Glutamatergic neuron (in vitro differentiated cells): ENCODE measurements at regions not wholly inside any gene's neighbourhood (a gene's known extent, or its start where the extent isn't known, plus 50 kb on each side); places are given as distances from the start of the nearest gene placed in this dataset.

Experiments
- DNase-seq: peaks from one replicate; pipeline ENCODE4 v3.0.0; 2022
- H3K27ac Mint-ChIP-seq: one replicate; pipeline ENCODE4 v1.8.0; 2020; ENCODE audit warnings: mild to moderate bottlenecking, mixed read lengths, inconsistent platforms; ENCODE audit not compliant: unreplicated experiment
- H3K27me3 Mint-ChIP-seq: one replicate; pipeline ENCODE4 v1.8.0; 2020; ENCODE audit warnings: mild to moderate bottlenecking, moderate library complexity, mixed read lengths, inconsistent platforms; ENCODE audit not compliant: unreplicated experiment
- H3K36me3 Mint-ChIP-seq: one replicate; pipeline ENCODE4 v1.8.0; 2020; ENCODE audit warnings: mild to moderate bottlenecking, mixed read lengths, inconsistent platforms; ENCODE audit not compliant: unreplicated experiment
- H3K4me1 Mint-ChIP-seq: one replicate; pipeline ENCODE4 v1.8.0; 2020; ENCODE audit warnings: mild to moderate bottlenecking, low read depth, mixed read lengths, inconsistent platforms; ENCODE audit not compliant: unreplicated experiment
- H3K4me3 Mint-ChIP-seq: one replicate; pipeline ENCODE4 v1.8.0; 2020; ENCODE audit warnings: mild to moderate bottlenecking, mixed read lengths, inconsistent platforms; ENCODE audit not compliant: unreplicated experiment
- H3K9me3 Mint-ChIP-seq: one replicate; pipeline ENCODE4 v1.8.0; 2020; ENCODE audit warnings: mild to moderate bottlenecking, moderate library complexity, mixed read lengths, inconsistent platforms; ENCODE audit not compliant: unreplicated experiment
- TF ChIP-seq, protein P1 (sequence below): fragments of 200-600 bp; sonication (generic); IDR thresholded peaks from one replicate; pipeline ENCODE4 v1.5.0; 2021; ENCODE audit not compliant: partially characterized antibody, unreplicated experiment

DNA sequence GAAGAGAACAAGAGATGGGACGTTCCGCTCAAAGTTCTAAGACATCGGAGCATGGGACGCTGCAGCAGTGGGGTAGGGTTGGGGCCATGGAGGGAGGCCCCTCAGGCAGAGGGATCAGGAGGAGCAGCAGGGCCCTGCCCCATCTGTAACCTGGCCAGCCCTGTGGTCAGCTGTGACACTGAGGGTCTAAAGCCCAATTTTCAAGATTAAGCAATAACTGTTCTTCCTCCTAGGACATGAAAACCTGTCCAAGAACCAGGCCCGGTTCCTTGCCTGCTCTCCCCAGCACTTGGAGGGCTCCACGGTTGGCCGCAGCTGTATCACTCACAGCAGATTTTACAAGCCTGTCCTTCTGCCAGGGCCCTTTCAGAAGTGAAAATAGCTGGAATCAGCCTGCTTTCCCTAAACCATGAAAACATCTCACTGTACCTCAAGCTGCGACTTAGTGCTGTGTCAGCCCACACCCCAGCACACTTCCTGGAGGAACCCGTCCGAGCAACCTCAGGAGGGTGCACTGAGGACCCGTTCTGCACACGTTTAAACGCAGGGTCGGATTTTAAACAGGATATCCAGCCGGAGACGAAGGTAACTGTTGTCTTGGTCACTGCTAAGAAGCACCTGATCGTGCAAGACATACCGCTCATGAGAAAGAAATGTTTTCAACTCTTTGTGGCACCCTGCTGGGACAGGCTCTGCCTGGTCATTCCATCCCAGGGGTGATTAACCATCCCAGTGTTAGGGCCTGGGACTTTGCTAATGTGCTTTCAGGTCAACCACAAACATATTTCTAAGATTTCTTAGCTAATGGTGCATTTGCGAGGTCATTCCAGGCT, 201.9 kb upstream of the DIO3 start:
- no peak overlapping the region for H3K27ac Mint-ChIP-seq
- no peak for DNase-seq
- TF ChIP-seq, protein P1, sequence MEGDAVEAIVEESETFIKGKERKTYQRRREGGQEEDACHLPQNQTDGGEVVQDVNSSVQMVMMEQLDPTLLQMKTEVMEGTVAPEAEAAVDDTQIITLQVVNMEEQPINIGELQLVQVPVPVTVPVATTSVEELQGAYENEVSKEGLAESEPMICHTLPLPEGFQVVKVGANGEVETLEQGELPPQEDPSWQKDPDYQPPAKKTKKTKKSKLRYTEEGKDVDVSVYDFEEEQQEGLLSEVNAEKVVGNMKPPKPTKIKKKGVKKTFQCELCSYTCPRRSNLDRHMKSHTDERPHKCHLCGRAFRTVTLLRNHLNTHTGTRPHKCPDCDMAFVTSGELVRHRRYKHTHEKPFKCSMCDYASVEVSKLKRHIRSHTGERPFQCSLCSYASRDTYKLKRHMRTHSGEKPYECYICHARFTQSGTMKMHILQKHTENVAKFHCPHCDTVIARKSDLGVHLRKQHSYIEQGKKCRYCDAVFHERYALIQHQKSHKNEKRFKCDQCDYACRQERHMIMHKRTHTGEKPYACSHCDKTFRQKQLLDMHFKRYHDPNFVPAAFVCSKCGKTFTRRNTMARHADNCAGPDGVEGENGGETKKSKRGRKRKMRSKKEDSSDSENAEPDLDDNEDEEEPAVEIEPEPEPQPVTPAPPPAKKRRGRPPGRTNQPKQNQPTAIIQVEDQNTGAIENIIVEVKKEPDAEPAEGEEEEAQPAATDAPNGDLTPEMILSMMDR: no peak
- no peaks in the 10 kb centered on the region for H3K9me3 Mint-ChIP-seq
- H3K4me1 Mint-ChIP-seq: no peaks in the 10 kb centered on the region
- peaks cover 10% of the 10 kb centered on the region for H3K36me3 Mint-ChIP-seq
- peaks cover 3% of the 10 kb centered on the region for H3K27me3 Mint-ChIP-seq
- H3K4me3 Mint-ChIP-seq: no peak overlapping the region

DNA sequence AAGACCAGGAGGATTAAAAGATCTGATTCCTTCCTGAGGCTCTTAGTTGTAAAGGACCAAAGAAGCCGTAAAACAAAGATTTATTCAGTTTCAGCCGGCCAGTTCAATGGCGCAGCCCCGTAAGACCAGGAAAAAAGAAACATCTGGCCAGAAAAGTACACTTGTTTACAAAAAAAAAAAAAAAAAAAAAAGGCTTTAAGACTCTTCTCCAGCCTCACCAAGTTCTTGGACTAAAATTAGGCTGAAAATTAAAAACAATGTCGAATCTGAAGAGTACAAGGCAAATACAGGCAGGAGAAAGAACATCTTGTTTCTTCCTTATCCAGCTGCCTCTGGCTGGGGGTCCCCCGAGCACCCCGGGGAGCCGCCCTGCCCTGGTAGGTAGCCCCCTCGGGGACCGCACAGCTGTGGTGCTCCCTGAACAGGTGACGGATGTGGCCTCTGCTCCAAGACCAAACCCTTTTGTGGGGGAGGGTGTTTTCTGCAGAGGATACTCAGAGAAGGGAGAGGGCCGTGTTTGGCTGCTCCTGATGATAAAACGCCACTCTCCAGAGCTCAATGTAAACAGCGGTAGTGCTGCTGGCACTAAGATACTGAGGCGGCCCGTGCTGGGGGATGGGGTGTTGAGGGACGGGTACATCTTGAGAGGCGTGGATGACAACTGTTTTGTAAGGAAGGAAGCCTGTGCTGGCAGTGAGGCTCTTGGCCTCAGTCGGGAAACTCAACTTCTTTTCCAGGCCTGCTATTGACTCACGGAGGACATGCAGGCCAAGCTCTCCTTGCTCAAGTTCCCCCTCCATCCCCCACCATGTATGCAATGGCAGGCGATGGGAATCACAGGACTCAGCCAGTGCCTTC, 201.0 kb upstream of the DIO3 start:
- peaks cover 3% of the 10 kb centered on the region for H3K27me3 Mint-ChIP-seq
- no peaks in the 10 kb centered on the region for H3K9me3 Mint-ChIP-seq
- H3K27ac Mint-ChIP-seq: no peak overlapping the region
- TF ChIP-seq, protein P1: no peak
- H3K4me1 Mint-ChIP-seq: no peaks in the 10 kb centered on the region
- peaks cover 10% of the 10 kb centered on the region for H3K36me3 Mint-ChIP-seq
- DNase-seq: no peak
- no peak overlapping the region for H3K4me3 Mint-ChIP-seq

DNA sequence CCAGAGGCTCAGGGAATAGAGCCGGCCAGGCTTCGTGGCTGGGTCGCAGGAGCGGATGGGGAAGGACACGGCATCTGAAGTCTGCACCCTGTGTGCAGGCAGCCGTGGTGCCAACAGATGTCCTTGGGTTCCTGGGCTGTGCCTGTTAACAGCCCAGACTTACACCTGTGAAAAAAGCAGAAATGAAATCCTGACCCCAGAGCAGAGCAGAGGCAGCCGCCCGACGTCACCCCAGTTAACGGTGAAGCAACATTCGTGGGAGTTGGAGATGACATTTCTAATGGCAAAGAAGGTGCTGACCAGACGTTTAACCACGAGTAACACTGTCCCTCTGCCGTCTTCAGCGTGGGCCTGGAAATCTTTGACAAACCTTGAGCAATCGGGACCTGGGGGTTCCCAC, 200.3 kb upstream of the DIO3 start:
- Mint-ChIP-seq H3K4me3 (no peak overlapping the region), H3K27me3 (peaks cover 2% of the 10 kb centered on the region), H3K27ac (no peak overlapping the region), H3K9me3 (no peaks in the 10 kb centered on the region), H3K36me3 (peaks cover 10% of the 10 kb centered on the region), H3K4me1 (no peaks in the 10 kb centered on the region)
- DNase-seq: no peak
- TF ChIP-seq, protein P1: no peak

DNA sequence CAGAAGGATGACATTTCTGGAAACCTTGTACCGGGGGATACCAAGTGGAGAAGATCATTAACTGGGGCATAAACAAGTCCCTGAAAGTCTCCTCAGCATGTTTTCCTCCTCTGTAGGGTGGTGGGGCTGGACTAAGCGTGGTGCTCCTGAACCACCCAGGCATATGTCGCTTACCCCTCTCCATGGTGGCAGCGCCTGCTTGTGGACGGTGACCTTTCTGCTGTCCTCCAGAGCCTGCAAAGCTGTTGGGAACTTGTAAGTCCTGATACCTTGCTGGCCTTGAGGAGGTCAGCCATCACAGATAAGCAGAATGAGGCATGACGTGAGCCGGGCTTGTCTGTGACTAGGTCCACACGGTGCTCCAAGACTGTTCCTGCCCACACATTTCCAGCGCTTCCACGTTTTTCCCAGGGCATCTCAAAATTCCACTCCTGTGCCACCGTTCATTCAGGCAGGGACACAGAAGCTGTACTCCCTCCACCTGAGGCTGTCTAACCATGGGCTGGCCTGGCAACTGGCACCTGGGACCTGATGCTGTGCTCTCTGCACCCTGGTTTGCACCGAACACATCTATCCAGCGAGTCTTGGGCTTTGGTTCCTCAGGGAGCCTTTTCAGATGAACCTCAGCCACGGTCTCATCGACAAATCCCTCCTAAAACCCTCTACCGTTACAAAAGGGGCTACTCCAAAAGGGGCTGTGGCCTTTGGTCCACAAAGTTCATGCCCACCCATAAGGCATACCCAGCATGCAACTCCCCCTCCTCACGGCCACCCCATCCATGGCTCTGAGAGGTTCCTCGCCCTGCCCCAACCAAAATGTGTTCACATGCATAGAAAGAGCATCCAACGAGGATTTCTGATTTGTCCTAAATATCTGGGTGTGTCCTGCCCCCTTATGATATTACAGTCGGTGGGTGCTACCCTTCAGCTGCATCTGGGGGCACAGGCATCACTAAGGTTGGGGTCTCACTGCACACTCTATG, 199.6 kb upstream of the DIO3 start:
- Mint-ChIP-seq H3K9me3 (no peaks in the 10 kb centered on the region), H3K4me1 (no peaks in the 10 kb centered on the region), H3K27me3 (peaks cover 2% of the 10 kb centered on the region), H3K36me3 (peaks cover 10% of the 10 kb centered on the region), H3K27ac (no peak overlapping the region), H3K4me3 (no peak overlapping the region)
- no peak for DNase-seq
- TF ChIP-seq, protein P1: no peak
